Right hindlimb (tissue), 1 donor: ENCODE measurements at regions not wholly inside any gene's neighbourhood (a gene's known extent, or its start where the extent isn't known, plus 50 kb on each side); places are given as distances from the start of the nearest gene placed in this dataset.

Experiments
- DNase-seq: peaks from one replicate; pipeline ENCODE4 v3.0.0-alpha.2; 2018

DNA sequence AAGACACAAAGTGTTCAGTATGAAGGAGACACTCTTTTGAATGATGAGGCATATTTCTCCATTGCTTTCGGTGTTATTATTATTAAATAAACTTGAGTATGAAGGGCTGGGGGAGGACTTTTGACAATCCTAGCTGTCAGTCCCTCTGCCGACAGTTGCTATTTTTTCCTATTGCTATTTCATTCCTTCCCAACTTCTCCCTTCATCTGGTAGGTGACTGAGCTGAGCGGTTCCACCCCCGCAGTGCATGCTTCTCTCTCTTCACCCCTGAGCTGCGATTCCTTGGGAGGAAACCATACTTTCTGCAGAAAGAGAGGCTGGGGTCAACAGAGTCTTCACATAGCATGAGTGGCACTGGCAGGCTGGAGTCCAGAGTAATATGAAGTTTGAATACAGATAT is 261.2 kb upstream of the TAC1 start:
- DNase-seq, result no peak

- no peak for DNase-seq
Observed at GRCh38 chr7:97471491-97471890, 260.4 kb upstream of the TAC1 start.

GRCh38 chr7:97479740-97480290 is 252.1 kb upstream of the TAC1 start:
- DNase-seq, result no peak

DNA sequence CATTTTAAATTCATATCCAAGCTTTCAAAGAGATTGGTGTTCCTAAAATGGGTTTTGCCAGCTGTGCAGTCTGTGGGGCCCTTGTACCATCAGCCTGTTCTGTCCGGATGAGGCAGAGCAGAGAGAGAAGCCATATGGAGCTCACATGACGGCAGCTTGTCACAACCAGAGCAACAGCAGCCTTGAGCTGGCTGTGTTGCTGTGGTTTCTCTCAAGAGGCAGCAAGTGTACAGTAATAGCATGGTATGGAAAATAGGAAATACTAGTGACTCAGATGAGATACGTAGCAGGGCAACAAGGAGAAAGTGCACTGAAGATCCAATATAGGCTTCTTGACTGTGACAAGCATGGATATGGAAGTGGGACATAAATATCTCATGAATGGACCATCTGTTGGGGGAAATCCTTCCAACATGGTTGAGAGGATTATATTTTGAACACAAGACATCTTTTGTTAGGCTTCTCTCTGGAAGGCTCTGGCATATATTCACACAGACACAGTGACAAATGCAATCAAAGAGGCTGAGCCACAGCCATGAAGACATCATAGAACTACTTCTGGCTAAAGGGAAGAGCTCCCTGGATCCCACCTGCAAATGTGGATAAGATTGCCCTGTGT is 251.0 kb upstream of the TAC1 start:
- peak; percentile 49 for DNase-seq

- DNase-seq, result no peak
Observed at GRCh38 chr7:97495487-97495886, 236.4 kb upstream of the TAC1 start.

GRCh38 chr7:97499204-97499603 is 232.7 kb upstream of the TAC1 start:
- DNase-seq, result no peak

- DNase-seq, result no peak
Observed at GRCh38 chr7:97503367-97504094, 228.4 kb upstream of the TAC1 start.

GRCh38 chr7:97506728-97507127 is 225.2 kb upstream of the TAC1 start:
- no peak for DNase-seq

DNA sequence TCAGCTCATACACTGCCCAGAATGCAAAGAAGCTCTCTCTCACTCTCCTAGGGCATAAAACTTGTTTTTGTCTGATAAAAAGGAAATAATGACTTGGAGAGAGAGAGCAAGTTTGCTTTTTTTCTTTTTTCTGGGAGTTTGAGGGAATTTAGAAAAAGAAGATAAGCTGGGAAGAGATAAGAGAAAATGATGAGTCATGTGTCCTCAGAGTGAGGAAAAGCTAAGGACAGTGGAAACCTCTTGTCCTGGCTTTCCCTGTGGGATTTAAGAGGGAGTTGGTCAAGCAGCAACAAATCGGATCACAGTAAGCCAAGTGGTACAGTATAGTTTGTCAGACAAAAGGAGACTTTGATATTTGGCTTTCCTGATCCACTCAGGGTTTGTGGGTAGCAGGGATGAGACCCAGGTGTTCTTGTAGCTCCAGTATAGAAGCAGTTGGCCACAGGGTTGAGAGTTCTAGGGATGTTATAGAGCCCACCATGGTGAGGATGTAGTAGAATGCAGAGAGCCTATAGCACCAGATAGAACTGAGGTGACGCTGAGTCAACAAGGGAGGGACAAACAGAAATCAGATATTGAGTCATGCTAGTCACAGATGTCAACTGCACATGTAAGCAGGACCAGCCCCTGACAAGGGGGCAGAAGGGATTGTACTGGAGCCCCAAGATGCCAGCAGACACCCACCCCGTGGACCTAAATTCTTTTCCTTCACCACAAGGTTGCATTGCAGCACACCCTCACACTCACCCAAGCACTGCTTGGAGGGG is 219.3 kb upstream of the TAC1 start:
- DNase-seq, result no peak

DNA sequence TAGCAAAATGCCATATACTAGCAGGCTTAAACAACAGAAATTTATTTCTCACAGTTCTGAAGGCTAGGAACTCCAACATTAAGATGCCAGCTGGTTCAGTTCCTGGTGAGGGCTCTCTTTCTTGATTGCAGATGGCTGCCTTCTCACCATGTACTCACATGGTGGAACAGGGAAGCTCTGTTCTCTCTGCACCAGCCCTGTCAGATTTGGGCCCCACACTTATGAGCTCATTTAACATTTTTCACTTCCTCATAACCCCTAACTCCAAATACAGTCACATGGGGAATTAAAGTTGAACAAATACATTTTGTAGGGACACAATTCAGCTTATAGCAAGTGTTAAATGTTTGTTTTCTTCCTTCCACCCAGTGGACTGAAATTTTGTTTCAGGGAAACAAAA is 218.6 kb upstream of the TAC1 start:
- DNase-seq, result no peak

GRCh38 chr7:97541188-97541587 is 190.7 kb upstream of the TAC1 start:
- DNase-seq, result no peak

- DNase-seq, result no peak
Observed at GRCh38 chr7:97555857-97556421, 175.9 kb upstream of the TAC1 start.

GRCh38 chr7:97565665-97566064 is 166.2 kb upstream of the TAC1 start:
- no peak for DNase-seq

GRCh38 chr7:97573065-97573464 is 158.8 kb upstream of the TAC1 start:
- no peak for DNase-seq

GRCh38 chr7:97576043-97576442 is 155.8 kb upstream of the TAC1 start:
- DNase-seq, result no peak

- DNase-seq, result no peak
Observed at GRCh38 chr7:97578225-97578624, 153.7 kb upstream of the TAC1 start.

- no peak for DNase-seq
Observed at GRCh38 chr7:97580205-97580604, 151.7 kb upstream of the TAC1 start.

DNA sequence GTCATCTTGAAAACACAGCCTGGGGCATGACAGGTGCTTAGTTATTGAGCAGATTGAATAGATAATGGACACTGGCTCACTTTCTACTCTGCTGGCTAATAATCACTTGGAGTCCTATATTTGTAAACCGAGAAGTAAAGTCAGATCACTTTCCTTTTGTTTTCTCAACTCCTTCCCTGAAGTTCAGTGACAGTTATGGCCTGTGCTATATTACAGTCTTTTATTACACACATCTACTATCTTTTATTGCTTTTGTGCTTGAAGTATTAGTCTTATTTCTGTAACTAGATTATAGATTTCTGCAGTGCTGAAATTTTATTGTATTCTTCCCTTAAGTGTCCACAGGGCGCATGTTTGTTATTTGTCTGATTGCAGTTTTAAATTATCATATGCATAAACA is 136.4 kb upstream of the TAC1 start:
- DNase-seq, result no peak

GRCh38 chr7:97601931-97602457 is 129.9 kb upstream of the TAC1 start:
- no peak for DNase-seq

- no peak for DNase-seq
Observed at GRCh38 chr7:97620495-97620894, 111.4 kb upstream of the TAC1 start.

GRCh38 chr7:97623333-97623732 is 108.6 kb upstream of the TAC1 start:
- no peak for DNase-seq

- peak; percentile 18 for DNase-seq
Observed at GRCh38 chr7:97630116-97630515, 101.8 kb upstream of the TAC1 start.

DNA sequence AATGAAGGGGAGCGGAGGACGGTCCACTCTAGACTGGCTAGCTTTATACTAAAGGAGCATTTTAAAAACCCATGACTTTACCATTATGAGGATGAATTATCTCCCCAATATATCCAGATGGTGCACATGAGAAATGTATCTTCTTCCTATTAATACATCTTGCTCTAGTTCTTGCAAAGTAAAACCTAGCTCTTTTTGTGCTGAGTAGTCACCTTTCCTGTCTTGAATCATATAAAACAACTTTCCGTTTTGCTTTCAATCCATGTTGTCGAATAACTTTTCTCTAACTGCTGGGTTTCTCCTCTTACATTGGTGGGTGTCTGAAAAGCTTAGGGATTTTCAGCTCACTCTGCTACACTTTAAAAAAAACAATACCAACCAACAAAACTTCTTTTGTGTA is 96.3 kb upstream of the TAC1 start:
- no peak for DNase-seq
